Activated CD4-positive, alpha-beta T cell treated with anti-CD3 and anti-CD28 coated beads, Interleukin-2, amount 10 ng/mL, durations not matched to agents 24 days and 14 days (primary cell): ENCODE measurements at regions not wholly inside any gene's neighbourhood (a gene's known extent, or its start where the extent isn't known, plus 50 kb on each side); places are given as distances from the start of the nearest gene placed in this dataset.

ENCODE experiments used
- DNase-seq: peaks from one replicate; pipeline ENCODE4 v3.0.0; 2022
- H3K27ac Mint-ChIP-seq: one replicate; pipeline ENCODE4 v1.8.0; 2022; ENCODE audit warnings: mild to moderate bottlenecking, mixed read lengths
- H3K27me3 Mint-ChIP-seq: one replicate; pipeline ENCODE4 v1.8.0; 2022; ENCODE audit warnings: mixed read lengths
- H3K36me3 Mint-ChIP-seq: one replicate; pipeline ENCODE4 v1.8.0; 2022; ENCODE audit warnings: low read depth, mild to moderate bottlenecking, mixed read lengths
- H3K4me1 Mint-ChIP-seq: one replicate; pipeline ENCODE4 v1.8.0; 2021; ENCODE audit warnings: mixed read lengths
- H3K4me3 Mint-ChIP-seq: one replicate; pipeline ENCODE4 v1.8.0; 2022; ENCODE audit warnings: mild to moderate bottlenecking, moderate library complexity, mixed read lengths
- H3K9me3 Mint-ChIP-seq: one replicate; pipeline ENCODE4 v1.8.0; 2021; ENCODE audit warnings: mixed read lengths
- intact Hi-C: fragments of 100-400 bp; cut with micrococcal nuclease; formaldehyde crosslinking; loops from one replicate; pipeline ENCODE4 v1.15.1; 2023

GRCh38 chr13:85431720-85432119 is 367.5 kb downstream of the SLITRK6 start:
- no peak for DNase-seq
- Mint-ChIP-seq H3K9me3 (peaks cover 3% of the 10 kb centered on the region), H3K27me3 (no peaks in the 10 kb centered on the region), H3K27ac (no peak overlapping the region), H3K4me3 (no peak overlapping the region), H3K36me3 (no peaks in the 10 kb centered on the region), H3K4me1 (no peaks in the 10 kb centered on the region)
- intact Hi-C loops, result no loop called here

GRCh38 chr13:85430216-85430794 is 368.9 kb downstream of the SLITRK6 start:
- no peaks in the 10 kb centered on the region for H3K36me3 Mint-ChIP-seq
- no peak overlapping the region for H3K27ac Mint-ChIP-seq
- H3K4me3 Mint-ChIP-seq, result no peak overlapping the region
- no peaks in the 10 kb centered on the region for H3K4me1 Mint-ChIP-seq
- H3K27me3 Mint-ChIP-seq, result no peaks in the 10 kb centered on the region
- intact Hi-C loops, result no loop called here
- H3K9me3 Mint-ChIP-seq, result peaks cover 3% of the 10 kb centered on the region
- no peak for DNase-seq

- H3K4me1 Mint-ChIP-seq, result no peaks in the 10 kb centered on the region
- no peak overlapping the region for H3K4me3 Mint-ChIP-seq
- no peaks in the 10 kb centered on the region for H3K36me3 Mint-ChIP-seq
- H3K27me3 Mint-ChIP-seq, result no peaks in the 10 kb centered on the region
- no peak for DNase-seq
- no peak overlapping the region for H3K27ac Mint-ChIP-seq
- intact Hi-C loops, result no loop called here
- no peaks in the 10 kb centered on the region for H3K9me3 Mint-ChIP-seq
These were observed 371.8 kb downstream of the SLITRK6 start for GRCh38 chr13:85427416-85427815.

GRCh38 chr13:85420136-85420535 is 379.1 kb downstream of the SLITRK6 start:
- intact Hi-C loops, result no loop called here
- DNase-seq, result no peak
- Mint-ChIP-seq H3K4me1 (no peaks in the 10 kb centered on the region), H3K9me3 (no peaks in the 10 kb centered on the region), H3K27ac (no peak overlapping the region), H3K36me3 (no peaks in the 10 kb centered on the region), H3K27me3 (no peaks in the 10 kb centered on the region), H3K4me3 (no peak overlapping the region)

GRCh38 chr13:85419611-85420010 is 379.6 kb downstream of the SLITRK6 start:
- Mint-ChIP-seq H3K9me3 (no peaks in the 10 kb centered on the region), H3K4me1 (no peaks in the 10 kb centered on the region), H3K4me3 (no peak overlapping the region), H3K27me3 (no peaks in the 10 kb centered on the region), H3K27ac (no peak overlapping the region), H3K36me3 (no peaks in the 10 kb centered on the region)
- DNase-seq, result no peak
- intact Hi-C loops, result no loop called here

- H3K4me3 Mint-ChIP-seq, result no peak overlapping the region
- no peak overlapping the region for H3K27ac Mint-ChIP-seq
- no peaks in the 10 kb centered on the region for H3K27me3 Mint-ChIP-seq
- no peaks in the 10 kb centered on the region for H3K9me3 Mint-ChIP-seq
- intact Hi-C loops, result no loop called here
- H3K4me1 Mint-ChIP-seq, result no peaks in the 10 kb centered on the region
- DNase-seq, result no peak
- H3K36me3 Mint-ChIP-seq, result no peaks in the 10 kb centered on the region
These were observed 381.4 kb downstream of the SLITRK6 start for GRCh38 chr13:85417807-85418206.

- no peak for DNase-seq
- H3K27ac Mint-ChIP-seq, result no peak overlapping the region
- no peak overlapping the region for H3K4me3 Mint-ChIP-seq
- no peaks in the 10 kb centered on the region for H3K27me3 Mint-ChIP-seq
- H3K4me1 Mint-ChIP-seq, result no peaks in the 10 kb centered on the region
- H3K9me3 Mint-ChIP-seq, result no peaks in the 10 kb centered on the region
- intact Hi-C loops, result no loop called here
- no peaks in the 10 kb centered on the region for H3K36me3 Mint-ChIP-seq
These were observed 385.6 kb downstream of the SLITRK6 start for GRCh38 chr13:85413664-85414063.

GRCh38 chr13:85412448-85412847 is 386.8 kb downstream of the SLITRK6 start:
- H3K27me3 Mint-ChIP-seq, result no peaks in the 10 kb centered on the region
- intact Hi-C loops, result no loop called here

GRCh38 chr13:85411591-85411990 is 387.6 kb downstream of the SLITRK6 start:
- H3K27ac Mint-ChIP-seq, result no peak overlapping the region

More at GRCh38 chr13:85412448-85412847, 386.8 kb downstream of the SLITRK6 start:
- Mint-ChIP-seq H3K27ac (no peak overlapping the region), H3K4me3 (no peak overlapping the region), H3K9me3 (no peaks in the 10 kb centered on the region), H3K36me3 (no peaks in the 10 kb centered on the region), H3K4me1 (no peaks in the 10 kb centered on the region)
- DNase-seq, result no peak

GRCh38 chr13:85408415-85408814 is 390.8 kb downstream of the SLITRK6 start:
- no peak overlapping the region for H3K27ac Mint-ChIP-seq
- no peak overlapping the region for H3K4me3 Mint-ChIP-seq
- no peak for DNase-seq
- no peaks in the 10 kb centered on the region for H3K27me3 Mint-ChIP-seq
- no peaks in the 10 kb centered on the region for H3K9me3 Mint-ChIP-seq
- H3K4me1 Mint-ChIP-seq, result no peaks in the 10 kb centered on the region
- intact Hi-C loops, result no loop called here
- H3K36me3 Mint-ChIP-seq, result no peaks in the 10 kb centered on the region

More at GRCh38 chr13:85411591-85411990, 387.6 kb downstream of the SLITRK6 start:
- H3K4me1 Mint-ChIP-seq, result no peaks in the 10 kb centered on the region
- no peaks in the 10 kb centered on the region for H3K27me3 Mint-ChIP-seq
- DNase-seq, result no peak
- H3K9me3 Mint-ChIP-seq, result no peaks in the 10 kb centered on the region
- intact Hi-C loops, result no loop called here
- no peak overlapping the region for H3K4me3 Mint-ChIP-seq
- no peaks in the 10 kb centered on the region for H3K36me3 Mint-ChIP-seq

GRCh38 chr13:85406269-85406975 is 392.8 kb downstream of the SLITRK6 start:
- Mint-ChIP-seq H3K9me3 (no peaks in the 10 kb centered on the region), H3K27me3 (no peaks in the 10 kb centered on the region), H3K27ac (no peak overlapping the region), H3K36me3 (no peaks in the 10 kb centered on the region), H3K4me3 (no peak overlapping the region), H3K4me1 (no peaks in the 10 kb centered on the region)
- intact Hi-C loops, result no loop called here
- no peak for DNase-seq

GRCh38 chr13:85405316-85405897 is 393.8 kb downstream of the SLITRK6 start:
- Mint-ChIP-seq H3K4me3 (no peak overlapping the region), H3K27ac (no peak overlapping the region), H3K36me3 (no peaks in the 10 kb centered on the region), H3K27me3 (no peaks in the 10 kb centered on the region), H3K4me1 (no peaks in the 10 kb centered on the region), H3K9me3 (no peaks in the 10 kb centered on the region)
- intact Hi-C loops, result no loop called here
- no peak for DNase-seq

- DNase-seq, result no peak
- intact Hi-C loops, result no loop called here
- Mint-ChIP-seq H3K9me3 (peaks cover under 1% of the 10 kb centered on the region), H3K36me3 (no peaks in the 10 kb centered on the region), H3K27me3 (no peaks in the 10 kb centered on the region), H3K4me3 (no peak overlapping the region), H3K4me1 (no peaks in the 10 kb centered on the region), H3K27ac (no peak overlapping the region)
These were observed 412.8 kb downstream of the SLITRK6 start for GRCh38 chr13:85386424-85386823.

- intact Hi-C loops, result no loop called here
- DNase-seq, result no peak
- Mint-ChIP-seq H3K4me3 (no peak overlapping the region), H3K36me3 (no peaks in the 10 kb centered on the region), H3K27me3 (no peaks in the 10 kb centered on the region), H3K4me1 (no peaks in the 10 kb centered on the region), H3K9me3 (peaks cover 3% of the 10 kb centered on the region), H3K27ac (no peak overlapping the region)
These were observed 415.9 kb downstream of the SLITRK6 start for GRCh38 chr13:85383291-85383690.
